Sigmoid colon (tissue), 6 donors: ENCODE measurements at regions not wholly inside any gene's neighbourhood (a gene's known extent, or its start where the extent isn't known, plus 50 kb on each side); places are given as distances from the start of the nearest gene placed in this dataset.

Experiments
- DNase-seq: peaks from one replicate; pipeline ENCODE4 v3.0.0-alpha.2; 2019
- H3K27ac ChIP-seq, 4 donors: fragments of 200-600 bp; sonication (generic); one replicate each; pipeline ENCODE4 v1.5.1; 2016 to 2019; ENCODE audit warnings: mild to moderate bottlenecking in 1 of 4
- H3K27me3 ChIP-seq, 3 donors: fragments of 200-600 bp; sonication (generic); one replicate each; pipeline ENCODE4 v1.5.1; 2019; ENCODE audit warnings: mild to moderate bottlenecking in 1 of 3
- H3K36me3 ChIP-seq, 4 donors: fragments of 200-600 bp; sonication (generic); one replicate each; pipeline ENCODE4 v1.5.1; 2016 to 2019
- H3K4me1 ChIP-seq, 4 donors: fragments of 200-600 bp; sonication (generic); one replicate each; pipeline ENCODE4 v1.5.1; 2017 to 2019
- H3K4me3 ChIP-seq, 4 donors: fragments of 200-600 bp; sonication (generic); one replicate each; pipeline ENCODE4 v1.5.1; 2017 to 2019; ENCODE audit warnings: mild to moderate bottlenecking in 2 of 4, moderate library complexity in 1 of 4
- H3K9me3 ChIP-seq, 4 donors: fragments of 200-600 bp in 3 of 4; sonication (generic) in 3 of 4; one replicate each; pipeline versions ENCODE4 v1.5.1 to v1.6.1; 2013 to 2019
- EP300 ChIP-seq, 4 donors: sonication (generic); formaldehyde crosslinking; IDR thresholded peaks; one replicate each; pipeline ENCODE4 v1.6.1; 2017; ENCODE audit warnings: antibody characterized with exemption in 4 of 4
- POLR2A ChIP-seq, 2 donors: fragments of 450-650 bp; IDR thresholded peaks; one replicate each; pipeline ENCODE4 v1.6.1; 2016; ENCODE audit warnings: antibody characterized with exemption in 2 of 2, mild to moderate bottlenecking in 2 of 2, moderate library complexity in 2 of 2
- POLR2AphosphoS5 ChIP-seq, 4 donors: sonication (generic); formaldehyde crosslinking; IDR thresholded peaks; one replicate each; pipeline ENCODE4 v1.6.1; 2017; ENCODE audit warnings: antibody characterized with exemption in 4 of 4
- WGBS, 2 donors: extraction: QIAGEN DNeasy Blood & Tissue Kit; methylation state at CpG; one replicate each; pipeline ENCODE4 v1.1.7; 2013; 5-methylcytosine and 5-hydroxymethylcytosine counted together
- intact Hi-C: fragments of 100-400 bp; cut with DNase I; formaldehyde crosslinking; loops from one replicate; pipeline ENCODE4 v1.15.1; 2023
- TF ChIP-seq, protein P1 (sequence below), 4 experiments: fragments of 450-650 bp in 3 of 4; fragments of 200-600 bp in 1 of 4; IDR thresholded peaks; one replicate each; pipeline ENCODE4 v1.5.1; 2016 to 2019; ENCODE audit warnings: antibody characterized with exemption in 4 of 4, mild to moderate bottlenecking in 3 of 4, moderate library complexity in 2 of 4
- donor health status: healthy with polysubstance abuse.
- donor health status: healthy.

- TF ChIP-seq POLR2A (IDR thresholded peaks at IDR 0.05), result no peak
- TF ChIP-seq POLR2AphosphoS5 (IDR thresholded peaks at IDR 0.05), result no peak
- TF ChIP-seq, protein P1, sequence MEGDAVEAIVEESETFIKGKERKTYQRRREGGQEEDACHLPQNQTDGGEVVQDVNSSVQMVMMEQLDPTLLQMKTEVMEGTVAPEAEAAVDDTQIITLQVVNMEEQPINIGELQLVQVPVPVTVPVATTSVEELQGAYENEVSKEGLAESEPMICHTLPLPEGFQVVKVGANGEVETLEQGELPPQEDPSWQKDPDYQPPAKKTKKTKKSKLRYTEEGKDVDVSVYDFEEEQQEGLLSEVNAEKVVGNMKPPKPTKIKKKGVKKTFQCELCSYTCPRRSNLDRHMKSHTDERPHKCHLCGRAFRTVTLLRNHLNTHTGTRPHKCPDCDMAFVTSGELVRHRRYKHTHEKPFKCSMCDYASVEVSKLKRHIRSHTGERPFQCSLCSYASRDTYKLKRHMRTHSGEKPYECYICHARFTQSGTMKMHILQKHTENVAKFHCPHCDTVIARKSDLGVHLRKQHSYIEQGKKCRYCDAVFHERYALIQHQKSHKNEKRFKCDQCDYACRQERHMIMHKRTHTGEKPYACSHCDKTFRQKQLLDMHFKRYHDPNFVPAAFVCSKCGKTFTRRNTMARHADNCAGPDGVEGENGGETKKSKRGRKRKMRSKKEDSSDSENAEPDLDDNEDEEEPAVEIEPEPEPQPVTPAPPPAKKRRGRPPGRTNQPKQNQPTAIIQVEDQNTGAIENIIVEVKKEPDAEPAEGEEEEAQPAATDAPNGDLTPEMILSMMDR (IDR thresholded peaks at IDR 0.05), result no peak
- no peak for TF ChIP-seq EP300 (IDR thresholded peaks at IDR 0.05)
- intact Hi-C loops, result no loop called here
- H3K27ac ChIP-seq, result peak overlapping the region in 2 of 4 donors; percentile 30 to 56
- H3K4me1 ChIP-seq, result peaks cover 0 to 41% (median 34%) of the 10 kb centered on the region in 4 donors
- no peaks in the 10 kb centered on the region for H3K36me3 ChIP-seq
- H3K4me3 ChIP-seq, result no peak overlapping the region
- peaks cover 0 to 4% (median 0%) of the 10 kb centered on the region in 4 donors for H3K9me3 ChIP-seq
- no peak for DNase-seq
- no peaks in the 10 kb centered on the region for H3K27me3 ChIP-seq
Measured at GRCh38 chr5:123787635-123788034, 275.7 kb downstream of the CSNK1G3 start.

DNA sequence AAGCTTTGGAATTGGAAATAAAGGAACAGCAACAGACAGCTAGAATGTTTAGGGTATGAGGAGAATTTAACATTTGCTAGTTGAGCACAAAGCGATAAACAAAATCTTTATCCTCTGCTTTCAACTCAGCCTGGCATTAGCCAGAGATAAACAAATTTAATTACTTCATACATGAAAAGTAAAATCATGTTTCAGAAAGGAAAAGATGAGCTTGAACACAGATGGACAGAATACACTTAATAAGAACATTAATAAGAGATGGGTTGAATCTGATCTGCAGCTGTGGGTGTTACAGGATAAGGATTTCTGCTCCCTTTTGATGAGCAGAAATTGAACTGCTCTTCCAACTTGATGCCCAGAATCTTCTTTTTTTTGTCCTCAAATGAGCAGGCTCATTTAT lies 275.2 kb downstream of the CSNK1G3 start:
- H3K9me3 ChIP-seq, result peaks cover 0 to 4% (median 0%) of the 10 kb centered on the region in 4 donors
- H3K4me1 ChIP-seq, result peaks cover 0 to 41% (median 34%) of the 10 kb centered on the region in 4 donors
- 93 to 97% methylated on average over 1 of the region's 1 CpG for WGBS, 2 donors
- H3K36me3 ChIP-seq, result no peaks in the 10 kb centered on the region
- intact Hi-C loops, result no loop called here
- TF ChIP-seq POLR2AphosphoS5 (IDR thresholded peaks at IDR 0.05) (no peak), POLR2A (IDR thresholded peaks at IDR 0.05) (no peak), EP300 (IDR thresholded peaks at IDR 0.05) (no peak)
- TF ChIP-seq, protein P1 (IDR thresholded peaks at IDR 0.05), result no peak
- H3K27me3 ChIP-seq, result no peaks in the 10 kb centered on the region
- no peak for DNase-seq
- peak overlapping the region in 3 of 4 donors; percentile 16 to 56 (median 30) for H3K27ac ChIP-seq
- no peak overlapping the region for H3K4me3 ChIP-seq

DNA sequence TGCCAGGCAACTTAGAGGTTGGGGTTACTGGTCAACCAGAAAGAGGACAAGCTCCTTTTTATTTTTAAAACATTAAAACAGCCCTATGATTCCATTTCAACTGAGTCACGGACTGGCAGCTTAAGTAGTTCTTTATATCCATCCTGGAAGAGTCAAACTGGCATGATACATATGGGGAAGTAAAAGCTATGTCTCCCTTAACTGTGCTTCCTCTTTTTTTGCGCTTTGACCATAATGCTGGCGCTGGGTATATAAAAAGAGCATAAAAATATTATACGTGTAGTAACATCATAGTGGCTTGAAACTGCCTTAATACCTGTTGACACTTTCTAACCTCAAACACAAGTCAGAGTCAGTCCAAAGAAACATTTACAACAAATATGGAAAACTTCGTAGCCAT lies 274.4 kb downstream of the CSNK1G3 start:
- peaks cover 0 to 41% (median 34%) of the 10 kb centered on the region in 4 donors for H3K4me1 ChIP-seq
- 68 to 75% methylated on average over 5 of the region's 5 CpGs for WGBS, 2 donors
- H3K27ac ChIP-seq, result peak overlapping the region in 2 of 4 donors; percentile 30 to 56
- DNase-seq, result no peak
- H3K36me3 ChIP-seq, result no peaks in the 10 kb centered on the region
- no peak overlapping the region for H3K4me3 ChIP-seq
- intact Hi-C loops, result no loop called here
- TF ChIP-seq, protein P1 (IDR thresholded peaks at IDR 0.05), result no peak
- H3K27me3 ChIP-seq, result no peaks in the 10 kb centered on the region
- H3K9me3 ChIP-seq, result peaks cover 0 to 4% (median 0%) of the 10 kb centered on the region in 4 donors

- Histone ChIP-seq H3K4me3 (peak overlapping the region in 1 of 4 donors; percentile 0), H3K27me3 (no peaks in the 10 kb centered on the region), H3K9me3 (peaks cover 0 to 4% (median 0%) of the 10 kb centered on the region in 4 donors), H3K27ac (peak overlapping the region in 1 of 4 donors; percentile 56), H3K36me3 (no peaks in the 10 kb centered on the region), H3K4me1 (peaks cover 0 to 41% (median 34%) of the 10 kb centered on the region in 4 donors)
- TF ChIP-seq POLR2AphosphoS5 (IDR thresholded peaks at IDR 0.05), result no peak
- no peak for TF ChIP-seq POLR2A (IDR thresholded peaks at IDR 0.05)
- no peak for TF ChIP-seq EP300 (IDR thresholded peaks at IDR 0.05)
- TF ChIP-seq, protein P1 (IDR thresholded peaks at IDR 0.05), result no peak
- no peak for DNase-seq
- intact Hi-C loops, result no loop called here
- WGBS, 2 donors, result 19 to 42% methylated on average over 5 of the region's 5 CpGs
Measured at GRCh38 chr5:123785162-123786071, 273.4 kb downstream of the CSNK1G3 start.
